ENCODE measurements at regions not wholly inside any gene's neighbourhood (a gene's known extent, or its start where the extent isn't known, plus 50 kb on each side); places are given as distances from the start of the nearest gene placed in this dataset.

DNA sequence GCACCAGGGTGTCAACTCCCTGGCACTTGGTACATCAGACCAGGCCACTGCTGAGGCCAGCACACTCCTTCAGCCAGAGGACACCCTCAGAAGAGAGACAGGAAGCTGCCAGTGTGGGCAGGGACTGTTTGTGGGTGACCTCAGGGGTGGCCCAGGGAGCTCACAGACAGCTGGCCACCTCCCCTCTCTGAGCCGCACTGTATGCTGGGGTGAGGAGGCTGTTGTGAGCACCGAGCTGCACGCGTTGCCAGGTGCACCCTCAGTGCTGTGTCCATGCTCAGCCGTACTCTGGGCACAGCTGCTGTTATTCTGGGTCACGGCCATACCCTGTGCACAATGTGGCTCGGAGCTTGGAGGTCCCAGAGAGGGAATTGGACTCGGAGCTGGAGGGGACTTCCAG lies 61.5 kb upstream of the NANOS1 start (continued):
- TF ChIP-seq, protein P1, sequence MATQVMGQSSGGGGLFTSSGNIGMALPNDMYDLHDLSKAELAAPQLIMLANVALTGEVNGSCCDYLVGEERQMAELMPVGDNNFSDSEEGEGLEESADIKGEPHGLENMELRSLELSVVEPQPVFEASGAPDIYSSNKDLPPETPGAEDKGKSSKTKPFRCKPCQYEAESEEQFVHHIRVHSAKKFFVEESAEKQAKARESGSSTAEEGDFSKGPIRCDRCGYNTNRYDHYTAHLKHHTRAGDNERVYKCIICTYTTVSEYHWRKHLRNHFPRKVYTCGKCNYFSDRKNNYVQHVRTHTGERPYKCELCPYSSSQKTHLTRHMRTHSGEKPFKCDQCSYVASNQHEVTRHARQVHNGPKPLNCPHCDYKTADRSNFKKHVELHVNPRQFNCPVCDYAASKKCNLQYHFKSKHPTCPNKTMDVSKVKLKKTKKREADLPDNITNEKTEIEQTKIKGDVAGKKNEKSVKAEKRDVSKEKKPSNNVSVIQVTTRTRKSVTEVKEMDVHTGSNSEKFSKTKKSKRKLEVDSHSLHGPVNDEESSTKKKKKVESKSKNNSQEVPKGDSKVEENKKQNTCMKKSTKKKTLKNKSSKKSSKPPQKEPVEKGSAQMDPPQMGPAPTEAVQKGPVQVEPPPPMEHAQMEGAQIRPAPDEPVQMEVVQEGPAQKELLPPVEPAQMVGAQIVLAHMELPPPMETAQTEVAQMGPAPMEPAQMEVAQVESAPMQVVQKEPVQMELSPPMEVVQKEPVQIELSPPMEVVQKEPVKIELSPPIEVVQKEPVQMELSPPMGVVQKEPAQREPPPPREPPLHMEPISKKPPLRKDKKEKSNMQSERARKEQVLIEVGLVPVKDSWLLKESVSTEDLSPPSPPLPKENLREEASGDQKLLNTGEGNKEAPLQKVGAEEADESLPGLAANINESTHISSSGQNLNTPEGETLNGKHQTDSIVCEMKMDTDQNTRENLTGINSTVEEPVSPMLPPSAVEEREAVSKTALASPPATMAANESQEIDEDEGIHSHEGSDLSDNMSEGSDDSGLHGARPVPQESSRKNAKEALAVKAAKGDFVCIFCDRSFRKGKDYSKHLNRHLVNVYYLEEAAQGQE (tag by site-specific recombination; IDR thresholded peaks at IDR 0.05) = no peak
- TF ChIP-seq, protein P2, sequence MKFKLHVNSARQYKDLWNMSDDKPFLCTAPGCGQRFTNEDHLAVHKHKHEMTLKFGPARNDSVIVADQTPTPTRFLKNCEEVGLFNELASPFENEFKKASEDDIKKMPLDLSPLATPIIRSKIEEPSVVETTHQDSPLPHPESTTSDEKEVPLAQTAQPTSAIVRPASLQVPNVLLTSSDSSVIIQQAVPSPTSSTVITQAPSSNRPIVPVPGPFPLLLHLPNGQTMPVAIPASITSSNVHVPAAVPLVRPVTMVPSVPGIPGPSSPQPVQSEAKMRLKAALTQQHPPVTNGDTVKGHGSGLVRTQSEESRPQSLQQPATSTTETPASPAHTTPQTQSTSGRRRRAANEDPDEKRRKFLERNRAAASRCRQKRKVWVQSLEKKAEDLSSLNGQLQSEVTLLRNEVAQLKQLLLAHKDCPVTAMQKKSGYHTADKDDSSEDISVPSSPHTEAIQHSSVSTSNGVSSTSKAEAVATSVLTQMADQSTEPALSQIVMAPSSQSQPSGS (tag by site-specific recombination; IDR thresholded peaks at IDR 0.05; ENCODE audit: low read depth) = no peak
- TF ChIP-seq ZNF274 (IDR thresholded peaks at IDR 0.05; ENCODE audit: low read length) (no peak), ZNF274 (tag by site-specific recombination; IDR thresholded peaks at IDR 0.05; ENCODE audit: borderline replicate concordance) (no peak), ZNF830 (tag by site-specific recombination; IDR thresholded peaks at IDR 0.05; ENCODE audit: low read depth) (no peak), PRDM4 (tag by site-specific recombination; IDR thresholded peaks at IDR 0.05) (no peak), ZNF311 (tag by site-specific recombination; IDR thresholded peaks at IDR 0.05; ENCODE audit: borderline replicate concordance) (no peak), ZBTB20 (tag by site-specific recombination; IDR thresholded peaks at IDR 0.05) (no peak), ZNF776 (tag by site-specific recombination; IDR thresholded peaks at IDR 0.05; ENCODE audit: borderline replicate concordance) (no peak), WT1 (tag by site-specific recombination; IDR thresholded peaks at IDR 0.05) (no peak), BCL11A (tag by site-specific recombination; IDR thresholded peaks at IDR 0.05; ENCODE audit: low read depth) (no peak), ZNF549 (tag by site-specific recombination; IDR thresholded peaks at IDR 0.05) (no peak), ZSCAN16 (tag by site-specific recombination; IDR thresholded peaks at IDR 0.05) (no peak), GFI1B (tag by site-specific recombination; IDR thresholded peaks at IDR 0.05) (no peak), ZNF785 (tag by site-specific recombination; IDR thresholded peaks at IDR 0.05) (no peak)

DNA sequence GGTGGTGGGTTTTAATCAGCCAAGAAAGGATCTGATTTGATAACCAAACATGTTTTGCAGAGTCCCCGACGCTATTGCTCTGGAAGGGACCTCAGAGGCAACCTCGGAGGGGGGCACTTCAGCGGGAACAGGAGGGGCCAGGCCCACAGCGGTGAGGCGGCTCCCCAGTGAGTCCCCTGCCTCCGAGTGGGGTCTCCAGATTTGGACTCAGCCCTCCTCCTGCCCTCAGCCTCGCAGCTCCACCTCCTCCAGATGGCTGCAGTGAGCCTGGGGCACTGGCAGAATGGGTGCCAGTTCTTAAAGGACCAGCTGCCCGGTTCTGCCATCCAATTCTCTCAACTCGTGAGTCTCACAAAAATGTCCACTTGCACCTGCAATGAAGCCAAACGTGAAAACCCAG lies 61.0 kb upstream of the NANOS1 start:
- CTCF ChIA-PET = interaction anchor here (0.7 kb wide), 2 partner anchors 118 to 244 kb away, joined by 3 to 4 read pairs; no protein-coding TSS in a partner anchor
- POLR2A ChIA-PET = no interaction called here
- no peaks in the 10 kb centered on the region for H3K9me3 ChIP-seq (ENCODE audit: control insufficient read depth, insufficient read depth, low read depth, low read length)
- no peaks in the 10 kb centered on the region for H3K36me3 ChIP-seq (ENCODE audit: control insufficient read depth in 2 of 2, insufficient read depth in 1 of 2, low read length in 2 of 2)
- no peak overlapping the region for H3K27ac ChIP-seq (ENCODE audit: extremely low read depth, low read depth, low read length)
- no peak overlapping the region for H3K4me3 ChIP-seq (ENCODE audit: low read depth, low read length)
- peaks cover 3% of the 10 kb centered on the region; the same call in 1 of the 2 replicates for H3K4me1 ChIP-seq (ENCODE audit: control insufficient read depth, insufficient read depth, low read length)
- TF ChIP-seq ZNF416 (tag by site-specific recombination; IDR thresholded peaks at IDR 0.05) (no peak), GLIS1 (tag by site-specific recombination; IDR thresholded peaks at IDR 0.05) (peak; percentile 63)

DNA sequence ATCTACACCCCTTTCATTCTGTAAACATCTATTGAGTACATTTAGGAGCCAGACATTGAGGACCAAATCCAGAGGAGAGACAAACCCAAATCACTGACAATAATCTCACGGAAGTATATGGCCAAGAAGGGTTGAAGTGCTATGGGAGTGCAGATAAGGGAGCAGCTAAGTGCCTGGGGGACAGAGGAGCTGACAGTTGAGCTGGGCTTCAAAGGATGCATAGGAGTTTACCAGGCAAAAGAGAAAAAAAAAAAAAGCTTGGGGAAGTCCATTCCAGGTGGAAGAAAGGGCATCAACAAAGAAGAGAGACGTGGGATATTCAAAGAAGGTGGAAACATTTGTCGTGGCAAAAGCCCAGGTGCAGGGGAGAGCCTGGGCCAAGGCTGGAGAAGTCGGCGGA lies 60.5 kb upstream of the NANOS1 start:
- ChIA-PET POLR2A (no interaction called here), CTCF (no interaction called here)
- Histone ChIP-seq H3K36me3 (ENCODE audit: control insufficient read depth in 2 of 2, insufficient read depth in 1 of 2, low read length in 2 of 2) (no peaks in the 10 kb centered on the region), H3K4me3 (ENCODE audit: low read depth, low read length) (no peak overlapping the region), H3K9me3 (ENCODE audit: control insufficient read depth, insufficient read depth, low read depth, low read length) (no peaks in the 10 kb centered on the region), H3K4me1 (ENCODE audit: control insufficient read depth, insufficient read depth, low read length) (peaks cover 3% of the 10 kb centered on the region; the same call in 1 of the 2 replicates), H3K27ac (ENCODE audit: extremely low read depth, low read depth, low read length) (no peak overlapping the region)
- TF ChIP-seq ZBTB26 (tag by site-specific recombination; optimal IDR thresholded peaks at IDR 0.05) (no peak), ZFP3 (tag by site-specific recombination; IDR thresholded peaks at IDR 0.05; ENCODE audit: low read depth) (peak; percentile 83)
